HCT116 (cell line): ENCODE measurements at regions not wholly inside any gene's neighbourhood (a gene's known extent, or its start where the extent isn't known, plus 50 kb on each side); places are given as distances from the start of the nearest gene placed in this dataset.

Source experiments
- ATAC-seq: fragments of 200-7000 bp; cut with Tn5 transposase; 2 replicates; pipeline ENCODE4 v1.9.1; 2020; ENCODE audit warnings: mild to moderate bottlenecking, moderate library complexity
- BruUV-seq: library from RNA; stranded (reverse); fragments of 400-500 nt; replicated peaks from 2 replicates; lab custom pipeline; 2021; lab: Mats Ljungman, UMichigan
- CTCF ChIA-PET: fragments of 300-600 bp; sonication (Branson Sonifier 250); formaldehyde crosslinking; loops from one replicate; lab custom pipeline; 2021; ENCODE audit warnings: antibody characterized with exemption; lab: Charles Lee
- POLR2A ChIA-PET: fragments of 300-600, 350-600 bp; sonication (Branson Sonifier 250); formaldehyde crosslinking; loops from one replicate; lab custom pipeline; 2021; ENCODE audit warnings: antibody characterized with exemption; lab: Charles Lee
- RAD21 ChIA-PET, 2 experiments: fragments of 300-600 bp; sonication (Branson Sonifier 250); formaldehyde crosslinking; loops; one replicate each; lab custom pipeline; 2023; ENCODE audit warnings: low total read pairs in 2 of 2; ENCODE audit not compliant: uncharacterized antibody in 2 of 2, unreplicated experiment in 2 of 2, low non-redundant PET in 1 of 2; lab: Charles Lee
- DNase-seq: peaks from one replicate; pipeline ENCODE4 v3.0.0-alpha.2; 2010; ENCODE audit warnings: low read depth, low spot score
- H2AFZ ChIP-seq: fragments of 200-600 bp; shearing (Covaris generic), sonication (generic); 2 replicates; pipeline ENCODE4 v1.6.1; 2017; ENCODE audit warnings: low read depth, mixed run types, mixed read lengths, antibody characterized with exemption, low read length; ENCODE audit not compliant: poor library complexity, severe bottlenecking
- H3K27ac ChIP-seq: 2 replicates; pipeline ENCODE4 v1.5.1; 2012; ENCODE audit warnings: low read depth, low read length
- H3K27me3 ChIP-seq: fragments of 200-600 bp; sonication (generic); 2 replicates; pipeline ENCODE4 v1.6.1; 2016; ENCODE audit warnings: mixed run types, low read length, mixed read lengths; ENCODE audit not compliant: insufficient read depth
- H3K36me3 ChIP-seq, 2 experiments: fragments of 200-500 bp in 1 of 2; fragments of 200-600 bp in 1 of 2; sonication (Bioruptor generic) in 1 of 2; sonication (generic) in 1 of 2; 2 replicates each; pipeline versions ENCODE4 v1.5.1 to v1.6.1; 2014 to 2016; ENCODE audit warnings: low read length in 2 of 2, inconsistent platforms in 1 of 2, mixed read lengths in 1 of 2, mixed run types in 1 of 2; ENCODE audit not compliant: insufficient read depth in 2 of 2, control insufficient read depth in 1 of 2
- H3K4me1 ChIP-seq, 2 experiments: fragments of 200-600 bp in 1 of 2; sonication (generic) in 1 of 2; 2 replicates each; pipeline versions ENCODE4 v1.5.1 to v1.6.1; 2012 to 2017; ENCODE audit warnings: low read length in 2 of 2, inconsistent platforms in 1 of 2, mild to moderate bottlenecking in 1 of 2, mixed read lengths in 1 of 2, mixed run types in 1 of 2, moderate library complexity in 1 of 2; ENCODE audit not compliant: insufficient read depth in 2 of 2, control insufficient read depth in 1 of 2
- H3K4me2 ChIP-seq: fragments of 200-600 bp; sonication (generic); 2 replicates; pipeline ENCODE4 v1.6.1; 2017; ENCODE audit warnings: mixed run types, low read length, mixed read lengths
- H3K4me3 ChIP-seq, 2 experiments: fragments of 200-600 bp in 1 of 2; sonication (generic) in 1 of 2; replicated peaks in 1 of 2; 2 replicates each; pipeline ENCODE4 v1.5.1; 2011 to 2016; ENCODE audit warnings: low read length in 2 of 2, control low read depth in 1 of 2, low read depth in 1 of 2, mild to moderate bottlenecking in 1 of 2, mixed read lengths in 1 of 2, mixed run types in 1 of 2
- H3K79me2 ChIP-seq: fragments of 200-600 bp; sonication (generic); 2 replicates; pipeline ENCODE4 v1.6.1; 2017; ENCODE audit warnings: mild to moderate bottlenecking, mixed run types, low read length, moderate library complexity, mixed read lengths; ENCODE audit not compliant: insufficient read depth
- H3K9ac ChIP-seq: fragments of 200-600 bp; sonication (generic); 2 replicates; pipeline ENCODE4 v1.6.1; 2016; ENCODE audit warnings: low read length, mixed read lengths
- H3K9me2 ChIP-seq: fragments of 200-600 bp; sonication (generic), shearing (Covaris generic); 2 replicates; pipeline ENCODE4 v1.6.1; 2017; ENCODE audit warnings: mixed run types, mild to moderate bottlenecking, moderate library complexity; ENCODE audit not compliant: insufficient read depth
- H3K9me3 ChIP-seq, 2 experiments: fragments of 200-500 bp in 1 of 2; fragments of 200-600 bp in 1 of 2; sonication (Bioruptor generic) in 1 of 2; sonication (generic) in 1 of 2; 2 replicates each; pipeline ENCODE4 v1.6.1; 2014 to 2017; ENCODE audit warnings: low read length in 2 of 2, mixed read lengths in 2 of 2, inconsistent platforms in 1 of 2, low read depth in 1 of 2, mild to moderate bottlenecking in 1 of 2, mixed run types in 1 of 2, moderate library complexity in 1 of 2; ENCODE audit not compliant: control insufficient read depth in 1 of 2, insufficient read depth in 1 of 2
- H4K20me1 ChIP-seq: fragments of 200-600 bp; sonication (generic), shearing (Covaris generic); 2 replicates; pipeline ENCODE4 v1.6.1; 2017; ENCODE audit warnings: mixed run types, mild to moderate bottlenecking, moderate library complexity; ENCODE audit not compliant: insufficient read depth
- ELF1 ChIP-seq: IDR thresholded peaks from 2 replicates; pipeline ENCODE4 v1.6.1; 2012; ENCODE audit warnings: low read depth, borderline replicate concordance
- SP1 ChIP-seq: IDR thresholded peaks from 2 replicates; pipeline ENCODE4 v1.6.1; 2012; ENCODE audit warnings: low read depth
- SRF ChIP-seq: IDR thresholded peaks from 2 replicates; pipeline ENCODE4 v1.6.1; 2012; ENCODE audit warnings: low read depth
- ZFX ChIP-seq: fragments of 450-650 bp; IDR thresholded peaks from 2 replicates; pipeline ENCODE4 v1.6.1; 2017
- intact Hi-C: fragments of 100-400 bp; cut with micrococcal nuclease; formaldehyde crosslinking; loops from 2 replicates; pipeline ENCODE4 v1.10.0; 2022
- TF ChIP-seq, protein P1 (sequence below): IDR thresholded peaks from 2 replicates; pipeline ENCODE4 v1.6.1; 2012; ENCODE audit warnings: low read depth

DNA sequence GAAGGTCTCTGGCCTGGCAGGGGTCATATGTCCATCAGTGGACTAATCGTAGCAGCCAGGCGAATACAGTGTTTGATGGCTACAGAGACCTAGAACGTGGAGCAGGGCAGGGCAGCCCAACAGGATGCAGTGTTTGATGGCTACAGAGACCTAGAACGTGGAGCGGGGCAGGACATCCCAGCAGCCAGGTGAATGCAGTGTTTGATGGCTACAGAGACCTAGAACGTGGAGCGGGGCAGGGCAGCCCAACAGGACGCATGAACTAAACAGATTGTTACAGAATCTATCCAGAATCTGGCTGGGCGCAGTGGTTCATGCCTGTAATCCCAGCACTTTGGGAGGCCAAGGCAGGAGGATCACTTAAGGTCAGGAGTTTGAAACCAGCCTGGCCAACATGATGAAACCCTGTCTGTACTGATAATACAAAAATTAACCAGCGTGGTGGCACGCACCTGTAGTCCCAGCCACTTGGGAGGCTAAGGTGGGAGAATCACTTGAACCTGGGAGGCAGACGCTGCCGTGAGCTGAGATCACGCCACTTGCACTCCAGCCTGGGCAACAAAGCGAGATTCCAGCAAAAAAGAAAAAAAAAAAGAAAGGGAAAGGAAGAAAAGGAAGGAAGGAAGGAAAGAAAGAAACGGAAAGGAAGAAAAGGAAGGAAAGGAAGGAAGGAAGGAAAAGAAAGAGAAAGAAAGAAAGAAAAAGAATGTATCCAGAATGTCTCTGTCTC is 65.2 kb upstream of the RPH3AL start:
- no peak for DNase-seq
- POLR2A ChIA-PET, result no interaction called here
- intact Hi-C loops, result no loop called here
- H3K4me1 ChIP-seq, result no peaks in the 10 kb centered on the region
- H3K4me2 ChIP-seq, result no peak overlapping the region
- H3K36me3 ChIP-seq, result no peaks in the 10 kb centered on the region
- BruUV-seq, result no TSS peak
- H3K9me2 ChIP-seq, result no peaks in the 10 kb centered on the region
- no peak overlapping the region for H3K27ac ChIP-seq
- CTCF ChIA-PET, result no interaction called here
- TF ChIP-seq ELF1 (no peak), SP1 (no peak), SRF (no peak), ZFX (no peak)
- TF ChIP-seq, protein P1, sequence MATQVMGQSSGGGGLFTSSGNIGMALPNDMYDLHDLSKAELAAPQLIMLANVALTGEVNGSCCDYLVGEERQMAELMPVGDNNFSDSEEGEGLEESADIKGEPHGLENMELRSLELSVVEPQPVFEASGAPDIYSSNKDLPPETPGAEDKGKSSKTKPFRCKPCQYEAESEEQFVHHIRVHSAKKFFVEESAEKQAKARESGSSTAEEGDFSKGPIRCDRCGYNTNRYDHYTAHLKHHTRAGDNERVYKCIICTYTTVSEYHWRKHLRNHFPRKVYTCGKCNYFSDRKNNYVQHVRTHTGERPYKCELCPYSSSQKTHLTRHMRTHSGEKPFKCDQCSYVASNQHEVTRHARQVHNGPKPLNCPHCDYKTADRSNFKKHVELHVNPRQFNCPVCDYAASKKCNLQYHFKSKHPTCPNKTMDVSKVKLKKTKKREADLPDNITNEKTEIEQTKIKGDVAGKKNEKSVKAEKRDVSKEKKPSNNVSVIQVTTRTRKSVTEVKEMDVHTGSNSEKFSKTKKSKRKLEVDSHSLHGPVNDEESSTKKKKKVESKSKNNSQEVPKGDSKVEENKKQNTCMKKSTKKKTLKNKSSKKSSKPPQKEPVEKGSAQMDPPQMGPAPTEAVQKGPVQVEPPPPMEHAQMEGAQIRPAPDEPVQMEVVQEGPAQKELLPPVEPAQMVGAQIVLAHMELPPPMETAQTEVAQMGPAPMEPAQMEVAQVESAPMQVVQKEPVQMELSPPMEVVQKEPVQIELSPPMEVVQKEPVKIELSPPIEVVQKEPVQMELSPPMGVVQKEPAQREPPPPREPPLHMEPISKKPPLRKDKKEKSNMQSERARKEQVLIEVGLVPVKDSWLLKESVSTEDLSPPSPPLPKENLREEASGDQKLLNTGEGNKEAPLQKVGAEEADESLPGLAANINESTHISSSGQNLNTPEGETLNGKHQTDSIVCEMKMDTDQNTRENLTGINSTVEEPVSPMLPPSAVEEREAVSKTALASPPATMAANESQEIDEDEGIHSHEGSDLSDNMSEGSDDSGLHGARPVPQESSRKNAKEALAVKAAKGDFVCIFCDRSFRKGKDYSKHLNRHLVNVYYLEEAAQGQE, result no peak
- TF ChIP-seq, all 23 proteins: peak for 0
- no peaks in the 10 kb centered on the region for H4K20me1 ChIP-seq
- H2AFZ ChIP-seq, result no peak overlapping the region
- no peaks in the 10 kb centered on the region for H3K79me2 ChIP-seq
- no peaks in the 10 kb centered on the region for H3K9me3 ChIP-seq
- RAD21 ChIA-PET, result no interaction called here
- no peak overlapping the region for H3K9ac ChIP-seq
- H3K4me3 ChIP-seq, result no peak overlapping the region
- no peak for ATAC-seq
- no peaks in the 10 kb centered on the region for H3K27me3 ChIP-seq
